Choroid plexus epithelial cell (primary cell): ENCODE measurements at regions not wholly inside any gene's neighbourhood (a gene's known extent, or its start where the extent isn't known, plus 50 kb on each side); places are given as distances from the start of the nearest gene placed in this dataset.

Experiments
- DNase-seq: peaks from one replicate; pipeline ENCODE4 v3.0.0-alpha.2; 2010; ENCODE audit warnings: low read depth
- H3K4me3 ChIP-seq: 2 replicates; pipeline ENCODE4 v1.5.1; 2011; ENCODE audit warnings: low read depth, mild to moderate bottlenecking, control low read depth, low read length, moderate library complexity
- TF ChIP-seq, protein P1 (sequence below): conservative IDR thresholded peaks from 2 replicates; pipeline ENCODE4 v1.5.1; 2011; ENCODE audit warnings: low read depth, mild to moderate bottlenecking, control low read depth, inconsistent platforms, low read length, moderate library complexity

DNA sequence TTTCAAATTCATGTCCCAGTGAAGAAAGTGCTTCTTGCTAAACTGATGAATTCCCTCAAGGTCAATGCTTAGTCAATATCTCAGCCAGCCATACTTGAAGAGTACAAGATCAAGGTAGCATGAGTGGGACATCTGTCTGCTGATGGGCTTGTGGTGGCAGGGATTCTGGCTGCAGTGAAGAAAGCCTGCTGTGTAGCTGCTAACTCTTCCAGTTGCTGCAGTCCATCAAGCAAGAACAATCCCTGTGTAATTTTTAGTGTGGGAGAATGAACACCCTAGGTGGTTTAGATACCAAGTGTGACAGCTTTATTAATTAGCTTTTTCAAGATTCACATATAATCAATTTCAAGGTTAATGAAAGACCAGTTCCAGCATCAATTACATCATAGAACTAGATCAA, 443.9 kb downstream of the TAF11L14 start:
- H3K4me3 ChIP-seq, result no peak overlapping the region
- no peak for DNase-seq
- TF ChIP-seq, protein P1, sequence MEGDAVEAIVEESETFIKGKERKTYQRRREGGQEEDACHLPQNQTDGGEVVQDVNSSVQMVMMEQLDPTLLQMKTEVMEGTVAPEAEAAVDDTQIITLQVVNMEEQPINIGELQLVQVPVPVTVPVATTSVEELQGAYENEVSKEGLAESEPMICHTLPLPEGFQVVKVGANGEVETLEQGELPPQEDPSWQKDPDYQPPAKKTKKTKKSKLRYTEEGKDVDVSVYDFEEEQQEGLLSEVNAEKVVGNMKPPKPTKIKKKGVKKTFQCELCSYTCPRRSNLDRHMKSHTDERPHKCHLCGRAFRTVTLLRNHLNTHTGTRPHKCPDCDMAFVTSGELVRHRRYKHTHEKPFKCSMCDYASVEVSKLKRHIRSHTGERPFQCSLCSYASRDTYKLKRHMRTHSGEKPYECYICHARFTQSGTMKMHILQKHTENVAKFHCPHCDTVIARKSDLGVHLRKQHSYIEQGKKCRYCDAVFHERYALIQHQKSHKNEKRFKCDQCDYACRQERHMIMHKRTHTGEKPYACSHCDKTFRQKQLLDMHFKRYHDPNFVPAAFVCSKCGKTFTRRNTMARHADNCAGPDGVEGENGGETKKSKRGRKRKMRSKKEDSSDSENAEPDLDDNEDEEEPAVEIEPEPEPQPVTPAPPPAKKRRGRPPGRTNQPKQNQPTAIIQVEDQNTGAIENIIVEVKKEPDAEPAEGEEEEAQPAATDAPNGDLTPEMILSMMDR, result no peak

DNA sequence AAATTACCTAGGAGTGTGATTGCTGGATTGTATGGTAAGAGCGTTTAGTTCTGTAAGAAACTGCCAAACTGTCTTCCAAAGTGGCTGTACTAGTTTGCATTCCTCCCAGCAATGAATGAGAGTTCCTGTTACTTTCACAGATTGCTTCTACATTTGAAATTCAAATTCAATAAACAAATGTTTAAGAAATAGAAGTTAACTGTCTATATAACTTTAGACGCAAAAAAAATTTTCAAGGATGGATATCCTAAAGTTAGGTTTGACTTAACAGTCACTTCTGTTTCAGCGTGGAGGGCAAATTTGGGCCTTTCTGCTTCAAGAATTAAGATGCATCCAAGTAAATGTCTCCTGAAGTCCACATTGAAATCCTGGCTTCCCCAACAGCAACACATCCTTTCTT, 445.6 kb downstream of the TAF11L14 start:
- TF ChIP-seq, protein P1, result no peak
- no peak overlapping the region for H3K4me3 ChIP-seq
- no peak for DNase-seq

DNA sequence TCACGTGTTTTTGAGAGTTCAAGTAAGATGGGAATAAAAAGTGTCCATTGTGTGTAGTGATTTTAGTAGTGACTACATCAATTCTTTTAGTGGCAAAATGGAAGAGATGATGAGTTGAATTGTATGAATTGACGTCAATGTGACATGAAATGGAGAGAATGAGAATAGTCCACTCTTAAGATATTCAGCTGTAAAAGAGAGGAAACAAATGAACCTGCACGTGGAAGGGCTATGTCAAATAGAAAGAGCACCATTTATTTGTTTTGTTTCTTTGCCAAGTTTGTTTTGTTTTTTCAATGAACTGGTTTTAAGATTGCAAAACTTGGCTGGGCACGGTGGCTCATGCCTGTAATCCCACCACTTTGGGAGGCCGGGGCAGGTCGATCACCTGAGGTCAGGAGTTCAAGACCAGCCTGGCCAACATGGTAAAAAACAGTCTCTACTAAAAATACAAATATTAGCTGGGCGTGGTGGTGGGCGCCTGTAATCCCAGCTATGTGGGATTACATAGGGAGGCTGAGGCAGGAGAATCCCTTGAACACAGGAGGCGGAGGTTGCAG, 453.8 kb downstream of the TAF11L14 start:
- TF ChIP-seq, protein P1, result no peak
- DNase-seq, result no peak
- H3K4me3 ChIP-seq, result no peak overlapping the region

DNA sequence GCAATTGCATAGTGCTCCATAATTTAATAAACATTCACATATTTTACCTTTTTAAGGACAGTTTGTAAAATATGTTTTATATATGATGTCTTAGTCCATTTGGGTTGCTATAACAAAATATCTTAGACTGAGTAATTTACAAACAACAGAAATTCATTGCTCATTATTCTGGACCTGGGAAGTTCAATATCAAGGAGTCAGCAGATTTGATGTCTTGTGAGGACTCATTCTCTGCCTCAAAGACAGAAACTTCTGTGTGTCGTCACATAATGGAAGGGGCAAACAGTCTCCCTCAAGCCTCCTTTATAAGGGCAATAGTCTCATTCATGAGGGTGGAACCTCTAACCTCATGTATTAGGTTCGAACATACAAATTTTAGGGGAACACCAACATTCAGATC, 455.9 kb downstream of the TAF11L14 start:
- no peak overlapping the region for H3K4me3 ChIP-seq
- DNase-seq, result no peak
- TF ChIP-seq, protein P1, result no peak

DNA sequence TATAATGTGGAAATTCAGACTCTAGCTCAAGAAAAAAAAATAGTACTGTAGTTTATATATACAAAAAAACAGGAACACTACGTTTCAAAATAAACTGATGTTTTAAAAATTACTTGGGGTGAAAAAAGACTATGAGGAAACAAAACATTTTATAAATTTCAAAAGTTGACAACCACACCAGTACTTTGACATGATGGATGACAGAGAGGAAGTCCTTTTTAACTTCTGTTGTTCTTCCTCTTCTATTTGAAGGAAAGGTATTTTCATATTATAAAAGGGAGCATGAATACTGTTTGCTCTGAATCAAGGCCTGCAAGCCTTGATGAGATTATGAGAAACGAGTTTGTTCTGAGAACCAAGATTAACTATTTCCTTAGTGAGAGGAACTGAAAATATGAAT, 456.9 kb downstream of the TAF11L14 start:
- no peak for DNase-seq
- no peak overlapping the region for H3K4me3 ChIP-seq
- TF ChIP-seq, protein P1, result no peak

DNA sequence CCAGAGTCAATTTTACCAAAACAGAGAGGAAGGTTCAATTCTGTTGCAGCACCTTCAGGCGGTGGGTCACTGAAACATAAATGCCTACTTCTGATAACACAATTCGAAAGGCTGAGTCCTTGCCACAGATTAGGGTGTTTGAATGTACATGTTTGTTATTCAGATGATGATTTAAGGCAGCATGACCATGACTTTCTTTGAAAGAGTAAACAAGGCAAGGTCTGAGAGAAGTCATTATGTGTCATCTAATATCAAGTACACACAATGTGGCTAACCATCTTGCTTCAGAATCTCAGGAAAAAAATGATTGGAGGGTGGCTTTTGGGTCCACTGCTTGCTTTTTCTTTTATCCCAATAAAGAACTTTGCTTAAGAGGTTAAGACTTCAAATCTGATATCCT, 457.5 kb downstream of the TAF11L14 start:
- no peak overlapping the region for H3K4me3 ChIP-seq
- DNase-seq, result no peak
- TF ChIP-seq, protein P1, result no peak

DNA sequence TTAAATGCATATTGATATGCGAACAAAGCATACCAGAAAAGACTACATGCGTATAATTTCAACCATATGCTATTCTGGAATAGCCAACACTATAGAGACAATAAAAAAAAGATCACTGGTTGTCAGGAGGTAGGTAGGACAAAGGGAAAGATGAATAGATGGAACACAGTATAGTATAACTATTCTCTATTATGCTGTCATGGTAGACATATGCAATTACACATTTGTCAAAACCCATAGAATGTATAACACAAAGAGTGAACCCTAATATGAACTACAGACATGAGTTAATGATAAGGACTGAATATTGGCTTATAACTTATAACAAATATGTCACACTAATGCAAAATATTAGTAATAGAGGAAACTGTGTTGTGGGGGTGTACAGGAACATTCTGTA, 460.8 kb downstream of the TAF11L14 start:
- H3K4me3 ChIP-seq, result no peak overlapping the region
- no peak for DNase-seq
- TF ChIP-seq, protein P1, result no peak
